Transverse colon (tissue), 4 donors: ENCODE measurements at regions not wholly inside any gene's neighbourhood (a gene's known extent, or its start where the extent isn't known, plus 50 kb on each side); places are given as distances from the start of the nearest gene placed in this dataset.

Experiments used
- DNase-seq: peaks from one replicate; pipeline ENCODE4 v3.0.0-alpha.2; 2019
- H3K27ac ChIP-seq, 4 donors: fragments of 200-600 bp; sonication (generic); 2 replicates each; pipeline ENCODE4 v1.5.1; 2016 to 2018; ENCODE audit warnings: inconsistent platforms in 4 of 4
- H3K27me3 ChIP-seq: fragments of 200-600 bp; sonication (generic); 2 replicates; pipeline ENCODE4 v1.5.1; 2017; ENCODE audit warnings: inconsistent platforms
- H3K36me3 ChIP-seq, 4 donors: fragments of 200-600 bp; sonication (generic); 2 replicates each; pipeline ENCODE4 v1.5.1; 2017 to 2019; ENCODE audit warnings: inconsistent platforms in 4 of 4
- H3K4me1 ChIP-seq, 4 donors: fragments of 200-600 bp; sonication (generic); 2 replicates each; pipeline ENCODE4 v1.5.1; 2017 to 2020; ENCODE audit warnings: inconsistent platforms in 4 of 4
- H3K4me3 ChIP-seq, 4 donors: fragments of 200-600 bp; sonication (generic); 1 replicate in 1 of 4; 2 replicates in 3 of 4; pipeline versions ENCODE4 v1.5.1 to v1.6.1; 2017 to 2019; ENCODE audit warnings: inconsistent platforms in 4 of 4
- H3K9me3 ChIP-seq, 2 donors: fragments of 200-600 bp; sonication (generic); 2 replicates each; pipeline ENCODE4 v1.5.1; 2017 to 2019; ENCODE audit warnings: inconsistent platforms in 2 of 2
- CTCF ChIP-seq, 5 experiments: fragments of 200-600 bp in 3 of 5; fragments of 450-650 bp in 2 of 5; sonication (generic) in 3 of 5; IDR thresholded peaks; 1 replicate in 2 of 5; 2 replicates in 3 of 5; pipeline ENCODE4 v1.5.1; 2016 to 2017; ENCODE audit warnings: antibody characterized with exemption in 5 of 5, inconsistent platforms in 3 of 5, mild to moderate bottlenecking in 2 of 5, moderate library complexity in 1 of 5
- EP300 ChIP-seq: sonication (generic); formaldehyde crosslinking; IDR thresholded peaks from one replicate; pipeline ENCODE4 v1.6.1; 2017; ENCODE audit warnings: antibody characterized with exemption, low read depth
- POLR2A ChIP-seq: fragments of 450-650 bp; IDR thresholded peaks from one replicate; pipeline ENCODE4 v1.6.1; 2016; ENCODE audit warnings: antibody characterized with exemption, mild to moderate bottlenecking, moderate library complexity
- POLR2AphosphoS5 ChIP-seq, 3 donors: sonication (generic); formaldehyde crosslinking; IDR thresholded peaks; one replicate each; pipeline ENCODE4 v1.6.1; 2016; ENCODE audit warnings: antibody characterized with exemption in 3 of 3
- WGBS, 2 donors: methylation state at CpG; one replicate each; pipeline ENCODE4 v1.1.5; 2018; ENCODE audit warnings: low coverage in 1 of 2; 5-methylcytosine and 5-hydroxymethylcytosine counted together
- in situ Hi-C, 4 donors: fragments of 200-750 bp; cut with MboI; loops; one replicate each; pipeline versions ENCODE4 v1.15.0 to v1.15.1; 2017; ENCODE audit warnings: low sequenced_read_pairs in 3 of 4, low pct_ligation_motif_present in 1 of 4, low pct_unique_long_range_greater_than_20kb in 1 of 4
- intact Hi-C: fragments of 100-400 bp; cut with DNase I; formaldehyde crosslinking; loops from one replicate; pipeline ENCODE4 v1.15.1; 2023; ENCODE audit warnings: low total_unique reads

GRCh38 chr14:41071351-41071750 is 535.3 kb upstream of the LRFN5 start:
- TF ChIP-seq POLR2AphosphoS5 (IDR thresholded peaks at IDR 0.05) (no peak), POLR2A (no peak), EP300 (no peak), CTCF (IDR thresholded peaks at IDR 0.05) (no peak)
- Histone ChIP-seq H3K36me3 (no peaks in the 10 kb centered on the region), H3K4me1 (no peaks in the 10 kb centered on the region), H3K27me3 (no peaks in the 10 kb centered on the region), H3K9me3 (peaks cover 4 to 5% of the 10 kb centered on the region in 2 donors), H3K27ac (no peak overlapping the region), H3K4me3 (no peak overlapping the region)
- in situ Hi-C loops = no loop called here
- DNase-seq = no peak
- intact Hi-C loops = no loop called here
- WGBS, 2 donors = 82 to 90% methylated on average over 2 of the region's 2 CpGs

GRCh38 chr14:41062826-41063225 is 543.9 kb upstream of the LRFN5 start:
- Histone ChIP-seq H3K4me3 (no peak overlapping the region), H3K4me1 (no peaks in the 10 kb centered on the region), H3K9me3 (no peaks in the 10 kb centered on the region), H3K27ac (no peak overlapping the region), H3K36me3 (no peaks in the 10 kb centered on the region), H3K27me3 (no peaks in the 10 kb centered on the region)
- no peak for DNase-seq
- TF ChIP-seq POLR2A (no peak), CTCF (IDR thresholded peaks at IDR 0.05) (no peak), POLR2AphosphoS5 (IDR thresholded peaks at IDR 0.05) (no peak), EP300 (no peak)
- WGBS, 2 donors = 0 to 36% methylated on average over 1 of the region's 1 CpG
- in situ Hi-C loops (no loop called here), intact Hi-C loops (no loop called here)

GRCh38 chr14:41055589-41055988 is 551.1 kb upstream of the LRFN5 start:
- Histone ChIP-seq H3K36me3 (no peaks in the 10 kb centered on the region), H3K9me3 (no peaks in the 10 kb centered on the region), H3K4me1 (no peaks in the 10 kb centered on the region), H3K4me3 (no peak overlapping the region), H3K27ac (no peak overlapping the region), H3K27me3 (no peaks in the 10 kb centered on the region)
- no peak for DNase-seq
- in situ Hi-C loops = no loop called here
- intact Hi-C loops = no loop called here
- 71% methylated on average over 1 of the region's 1 CpG for WGBS, 2 donors
- TF ChIP-seq CTCF (IDR thresholded peaks at IDR 0.05) = no peak
- no peak for TF ChIP-seq POLR2A
- no peak for TF ChIP-seq EP300
- no peak for TF ChIP-seq POLR2AphosphoS5 (IDR thresholded peaks at IDR 0.05)

- Histone ChIP-seq H3K9me3 (no peaks in the 10 kb centered on the region), H3K4me1 (no peaks in the 10 kb centered on the region), H3K36me3 (no peaks in the 10 kb centered on the region), H3K4me3 (no peak overlapping the region), H3K27me3 (no peaks in the 10 kb centered on the region), H3K27ac (no peak overlapping the region)
- intact Hi-C loops = no loop called here
- in situ Hi-C loops = no loop called here
- DNase-seq = no peak
- WGBS, 2 donors = 60 to 76% methylated on average over 3 to 6 of the region's 7 CpGs
- TF ChIP-seq EP300 (no peak), POLR2AphosphoS5 (IDR thresholded peaks at IDR 0.05) (no peak), POLR2A (no peak), CTCF (IDR thresholded peaks at IDR 0.05) (no peak)
Measured at GRCh38 chr14:41051801-41052200, 554.9 kb upstream of the LRFN5 start.
